GM13976 (cell line): ENCODE measurements at regions not wholly inside any gene's neighbourhood (a gene's known extent, or its start where the extent isn't known, plus 50 kb on each side); places are given as distances from the start of the nearest gene placed in this dataset.
A peak's percentile ranks its signal among the peaks of the same experiment; 100 is the strongest.

Source experiments
- DNase-seq: peaks from one replicate; pipeline ENCODE4 v3.0.0; 2012; ENCODE audit warnings: low spot score
- in situ Hi-C: fragments of 300-500 bp; cut with MboI; formaldehyde crosslinking; loops from one replicate; pipeline ENCODE4 v1.12.0; 2022; ENCODE audit warnings: low sequenced_read_pairs, mixed read lengths, inconsistent platforms; ENCODE audit not compliant: unreplicated experiment
- TF ChIP-seq, protein P1 (sequence below): IDR thresholded peaks from 2 replicates; pipeline ENCODE4 v1.5.1; 2012; ENCODE audit warnings: borderline replicate concordance, mild to moderate bottlenecking; ENCODE audit not compliant: insufficient read depth; ENCODE audit errors: extremely low read depth, missing control alignments, control extremely low read depth

- no peak for DNase-seq
- in situ Hi-C loops = no loop called here
Measured at GRCh38 chr1:226793620-226794276, 54.7 kb upstream of the ITPKB start.

GRCh38 chr1:226792368-226792767 is 53.3 kb upstream of the ITPKB start:
- DNase-seq = no peak
- in situ Hi-C loops = no loop called here
- TF ChIP-seq, protein P1, sequence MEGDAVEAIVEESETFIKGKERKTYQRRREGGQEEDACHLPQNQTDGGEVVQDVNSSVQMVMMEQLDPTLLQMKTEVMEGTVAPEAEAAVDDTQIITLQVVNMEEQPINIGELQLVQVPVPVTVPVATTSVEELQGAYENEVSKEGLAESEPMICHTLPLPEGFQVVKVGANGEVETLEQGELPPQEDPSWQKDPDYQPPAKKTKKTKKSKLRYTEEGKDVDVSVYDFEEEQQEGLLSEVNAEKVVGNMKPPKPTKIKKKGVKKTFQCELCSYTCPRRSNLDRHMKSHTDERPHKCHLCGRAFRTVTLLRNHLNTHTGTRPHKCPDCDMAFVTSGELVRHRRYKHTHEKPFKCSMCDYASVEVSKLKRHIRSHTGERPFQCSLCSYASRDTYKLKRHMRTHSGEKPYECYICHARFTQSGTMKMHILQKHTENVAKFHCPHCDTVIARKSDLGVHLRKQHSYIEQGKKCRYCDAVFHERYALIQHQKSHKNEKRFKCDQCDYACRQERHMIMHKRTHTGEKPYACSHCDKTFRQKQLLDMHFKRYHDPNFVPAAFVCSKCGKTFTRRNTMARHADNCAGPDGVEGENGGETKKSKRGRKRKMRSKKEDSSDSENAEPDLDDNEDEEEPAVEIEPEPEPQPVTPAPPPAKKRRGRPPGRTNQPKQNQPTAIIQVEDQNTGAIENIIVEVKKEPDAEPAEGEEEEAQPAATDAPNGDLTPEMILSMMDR = no peak

More at GRCh38 chr1:226793620-226794276, 54.7 kb upstream of the ITPKB start:
- TF ChIP-seq, protein P1 = no peak

GRCh38 chr1:226790545-226791181 is 51.6 kb upstream of the ITPKB start:
- TF ChIP-seq, protein P1 = no peak
- in situ Hi-C loops = no loop called here
- DNase-seq = no peak

DNA sequence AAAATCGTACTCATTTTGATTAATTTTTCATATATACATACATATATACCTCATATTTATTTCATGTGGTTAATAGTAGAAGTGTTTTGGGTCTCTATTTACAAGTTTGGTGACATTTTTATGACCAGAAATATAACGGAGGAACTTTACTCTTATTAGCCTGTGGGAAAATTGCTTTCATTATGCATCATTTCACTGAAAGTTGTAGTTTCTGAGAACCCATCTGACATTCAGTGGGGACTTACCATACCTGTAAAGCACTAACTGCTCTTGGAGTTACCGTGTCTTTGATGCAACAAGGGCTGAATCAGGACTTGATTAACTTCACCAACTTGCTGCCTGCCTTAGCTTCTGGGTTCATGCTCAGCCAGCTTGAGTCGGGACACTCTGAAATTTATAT is 49.9 kb upstream of the ITPKB start:
- in situ Hi-C loops = no loop called here
- peak; percentile 49 for DNase-seq
- TF ChIP-seq, protein P1 = no peak
